Fibroblast of lung (primary cell): ENCODE measurements at regions not wholly inside any gene's neighbourhood (a gene's known extent, or its start where the extent isn't known, plus 50 kb on each side); places are given as distances from the start of the nearest gene placed in this dataset.

Source experiments
- DNase-seq, 2 donors: peaks; one replicate each; pipeline versions ENCODE4 v3.0.0 to v3.0.0-alpha.2; 2010; ENCODE audit warnings: low read depth in 2 of 2
- H2AFZ ChIP-seq: 2 replicates; pipeline ENCODE4 v1.5.1; 2012; ENCODE audit warnings: low read length, control low read depth, inconsistent platforms
- H3K27ac ChIP-seq: 2 replicates; pipeline ENCODE4 v1.5.1; 2011; ENCODE audit warnings: low read length, control low read depth; ENCODE audit not compliant: insufficient read depth
- H3K27me3 ChIP-seq: 2 replicates; pipeline ENCODE4 v1.5.1; 2011; ENCODE audit warnings: mild to moderate bottlenecking, low read length; ENCODE audit not compliant: control insufficient read depth, insufficient read depth
- H3K36me3 ChIP-seq: 2 replicates; pipeline ENCODE4 v1.5.1; 2011; ENCODE audit warnings: low read length; ENCODE audit not compliant: control insufficient read depth, insufficient read depth
- H3K4me1 ChIP-seq: 2 replicates; pipeline ENCODE4 v1.5.1; 2011; ENCODE audit warnings: low read length; ENCODE audit not compliant: control insufficient read depth, insufficient read depth; ENCODE audit errors: extremely low read depth
- H3K4me2 ChIP-seq: 2 replicates; pipeline ENCODE4 v1.5.1; 2011; ENCODE audit warnings: low read length, control low read depth; ENCODE audit not compliant: insufficient read depth; ENCODE audit errors: extremely low read depth
- H3K4me3 ChIP-seq, 4 experiments: fragments of 200-600 bp in 1 of 4; sonication (generic) in 1 of 4; replicated peaks in 1 of 4; 2 replicates each; pipeline ENCODE4 v1.5.1; 2011 to 2016; ENCODE audit warnings: low read length in 4 of 4, low read depth in 3 of 4, mild to moderate bottlenecking in 3 of 4, control low read depth in 2 of 4, inconsistent platforms in 1 of 4, mixed read lengths in 1 of 4; ENCODE audit not compliant: insufficient read depth in 1 of 4; ENCODE audit errors: control extremely low read depth in 1 of 4
- H3K79me2 ChIP-seq: 2 replicates; pipeline ENCODE4 v1.5.1; 2012; ENCODE audit warnings: mild to moderate bottlenecking, low read length, inconsistent platforms; ENCODE audit not compliant: control insufficient read depth, insufficient read depth
- H3K9ac ChIP-seq: 2 replicates; pipeline ENCODE4 v1.5.1; 2011; ENCODE audit warnings: mild to moderate bottlenecking, low read length, control low read depth; ENCODE audit not compliant: insufficient read depth
- H3K9me3 ChIP-seq: 2 replicates; pipeline ENCODE4 v1.5.1; 2012; ENCODE audit warnings: low read depth, low read length; ENCODE audit not compliant: control insufficient read depth, insufficient read depth
- H4K20me1 ChIP-seq: 2 replicates; pipeline ENCODE4 v1.5.1; 2011; ENCODE audit warnings: low read length; ENCODE audit not compliant: control insufficient read depth, insufficient read depth; ENCODE audit errors: extremely low read depth
- EZH2 ChIP-seq: IDR thresholded peaks from 2 replicates; pipeline ENCODE4 v1.5.1; 2012; ENCODE audit warnings: low read length, control low read depth, mild to moderate bottlenecking; ENCODE audit errors: missing control alignments
- TF ChIP-seq, protein P1 (sequence below), 2 donors: IDR thresholded peaks in 1 of 2; conservative IDR thresholded peaks in 1 of 2; 1 replicate in 1 of 2; 2 replicates in 1 of 2; pipeline ENCODE4 v1.5.1; 2011 to 2012; ENCODE audit warnings: low read length in 2 of 2, control low read depth in 1 of 2, inconsistent platforms in 1 of 2, low read depth in 1 of 2, mild to moderate bottlenecking in 1 of 2

DNA sequence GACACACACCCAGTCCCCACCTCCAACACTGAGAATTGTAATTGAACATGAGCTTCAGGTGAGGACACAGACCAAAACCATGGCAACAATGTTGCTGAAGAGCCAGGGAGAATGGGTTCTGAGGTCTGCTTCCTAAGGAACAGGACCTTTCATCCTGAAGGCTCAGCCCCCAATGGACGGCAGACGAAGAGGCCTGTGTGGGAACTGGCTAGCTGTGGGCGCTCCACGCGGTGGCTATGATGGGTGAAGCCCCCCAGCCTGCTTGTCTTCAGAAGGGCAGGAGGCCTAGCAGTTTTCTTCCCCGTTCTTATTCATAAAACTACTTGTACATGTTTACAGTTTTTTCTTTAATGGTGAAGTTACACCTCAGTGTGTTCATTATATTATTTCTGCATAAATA lies 136.1 kb upstream of the SPACA7 start:
- Histone ChIP-seq H3K27me3 (no peaks in the 10 kb centered on the region), H3K4me1 (no peaks in the 10 kb centered on the region), H2AFZ (no peak overlapping the region), H3K79me2 (no peaks in the 10 kb centered on the region), H3K27ac (no peak overlapping the region), H3K4me3 (no peak overlapping the region), H4K20me1 (no peaks in the 10 kb centered on the region), H3K9me3 (no peaks in the 10 kb centered on the region), H3K9ac (no peak overlapping the region), H3K4me2 (no peak overlapping the region), H3K36me3 (no peaks in the 10 kb centered on the region)
- DNase-seq: no peak
- TF ChIP-seq, protein P1, sequence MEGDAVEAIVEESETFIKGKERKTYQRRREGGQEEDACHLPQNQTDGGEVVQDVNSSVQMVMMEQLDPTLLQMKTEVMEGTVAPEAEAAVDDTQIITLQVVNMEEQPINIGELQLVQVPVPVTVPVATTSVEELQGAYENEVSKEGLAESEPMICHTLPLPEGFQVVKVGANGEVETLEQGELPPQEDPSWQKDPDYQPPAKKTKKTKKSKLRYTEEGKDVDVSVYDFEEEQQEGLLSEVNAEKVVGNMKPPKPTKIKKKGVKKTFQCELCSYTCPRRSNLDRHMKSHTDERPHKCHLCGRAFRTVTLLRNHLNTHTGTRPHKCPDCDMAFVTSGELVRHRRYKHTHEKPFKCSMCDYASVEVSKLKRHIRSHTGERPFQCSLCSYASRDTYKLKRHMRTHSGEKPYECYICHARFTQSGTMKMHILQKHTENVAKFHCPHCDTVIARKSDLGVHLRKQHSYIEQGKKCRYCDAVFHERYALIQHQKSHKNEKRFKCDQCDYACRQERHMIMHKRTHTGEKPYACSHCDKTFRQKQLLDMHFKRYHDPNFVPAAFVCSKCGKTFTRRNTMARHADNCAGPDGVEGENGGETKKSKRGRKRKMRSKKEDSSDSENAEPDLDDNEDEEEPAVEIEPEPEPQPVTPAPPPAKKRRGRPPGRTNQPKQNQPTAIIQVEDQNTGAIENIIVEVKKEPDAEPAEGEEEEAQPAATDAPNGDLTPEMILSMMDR (conservative IDR thresholded peaks at IDR 0.05 in 1 of 2, IDR thresholded peaks at IDR 0.05 in 1 of 2; ENCODE audit: low read depth in 1 of 2, low read length in 2 of 2): no peak
- TF ChIP-seq EZH2: no peak

DNA sequence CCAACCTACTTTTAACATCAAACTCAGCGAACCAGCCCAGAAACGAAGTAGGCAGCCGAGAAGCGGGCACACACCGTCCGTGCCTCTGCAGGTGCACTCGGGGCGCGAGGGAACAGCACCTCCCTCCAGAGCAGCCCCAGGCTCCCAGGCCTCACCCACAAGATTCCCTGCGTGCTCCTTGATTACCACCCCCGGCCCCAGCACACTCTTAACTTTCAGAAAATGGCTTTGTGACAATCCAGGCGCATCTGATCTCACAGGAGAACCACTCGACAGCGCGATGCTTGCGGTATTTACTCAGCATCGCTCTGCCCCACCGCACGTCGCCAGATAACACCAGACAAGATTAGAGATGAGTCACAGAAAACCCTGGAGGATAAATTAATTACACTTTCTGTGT lies 134.9 kb upstream of the SPACA7 start:
- Histone ChIP-seq H4K20me1 (no peaks in the 10 kb centered on the region), H3K27me3 (no peaks in the 10 kb centered on the region), H3K79me2 (no peaks in the 10 kb centered on the region), H3K4me1 (no peaks in the 10 kb centered on the region), H3K9ac (no peak overlapping the region), H3K9me3 (no peaks in the 10 kb centered on the region), H3K4me3 (no peak overlapping the region), H3K4me2 (no peak overlapping the region), H3K36me3 (no peaks in the 10 kb centered on the region), H3K27ac (no peak overlapping the region), H2AFZ (no peak overlapping the region)
- DNase-seq: no peak
- TF ChIP-seq EZH2: no peak
- TF ChIP-seq, protein P1 (conservative IDR thresholded peaks at IDR 0.05 in 1 of 2, IDR thresholded peaks at IDR 0.05 in 1 of 2; ENCODE audit: low read depth in 1 of 2, low read length in 2 of 2): no peak

DNA sequence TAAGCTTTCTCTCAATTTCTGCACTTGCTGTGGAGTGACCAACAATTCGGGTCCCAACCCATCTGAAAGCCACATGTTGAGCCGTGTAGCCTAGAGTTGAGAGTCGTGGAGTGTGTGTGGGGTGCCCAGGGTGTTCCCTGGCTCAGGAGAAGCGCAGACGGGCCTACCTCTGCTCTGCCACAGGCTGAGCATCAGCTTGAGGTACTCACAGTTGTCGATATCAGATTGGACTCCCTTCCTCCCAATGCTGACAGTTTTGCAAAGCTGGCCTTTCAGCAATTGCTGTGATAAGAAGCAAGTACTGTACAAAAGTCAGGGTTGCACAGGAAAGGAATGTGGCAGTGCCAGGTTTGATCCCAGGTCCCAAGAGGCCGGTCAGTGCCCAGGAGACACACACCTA lies 133.4 kb upstream of the SPACA7 start:
- Histone ChIP-seq H3K79me2 (no peaks in the 10 kb centered on the region), H3K9me3 (no peaks in the 10 kb centered on the region)

More for the DNA sequence above, 133.4 kb upstream of the SPACA7 start:
- no peak overlapping the region for H2AFZ ChIP-seq
- H3K27ac ChIP-seq: no peak overlapping the region
- no peak overlapping the region for H3K4me2 ChIP-seq
- H3K27me3 ChIP-seq: no peaks in the 10 kb centered on the region
- no peaks in the 10 kb centered on the region for H3K4me1 ChIP-seq
- H3K36me3 ChIP-seq: no peaks in the 10 kb centered on the region
- H4K20me1 ChIP-seq: no peaks in the 10 kb centered on the region
- H3K9ac ChIP-seq: no peak overlapping the region
- no peak for DNase-seq
- TF ChIP-seq, protein P1 (conservative IDR thresholded peaks at IDR 0.05 in 1 of 2, IDR thresholded peaks at IDR 0.05 in 1 of 2; ENCODE audit: low read depth in 1 of 2, low read length in 2 of 2): no peak
- no peak for TF ChIP-seq EZH2
- no peak overlapping the region for H3K4me3 ChIP-seq
